ENCODE measurements at regions not wholly inside any gene's neighbourhood (a gene's known extent, or its start where the extent isn't known, plus 50 kb on each side); places are given as distances from the start of the nearest gene placed in this dataset.

DNA sequence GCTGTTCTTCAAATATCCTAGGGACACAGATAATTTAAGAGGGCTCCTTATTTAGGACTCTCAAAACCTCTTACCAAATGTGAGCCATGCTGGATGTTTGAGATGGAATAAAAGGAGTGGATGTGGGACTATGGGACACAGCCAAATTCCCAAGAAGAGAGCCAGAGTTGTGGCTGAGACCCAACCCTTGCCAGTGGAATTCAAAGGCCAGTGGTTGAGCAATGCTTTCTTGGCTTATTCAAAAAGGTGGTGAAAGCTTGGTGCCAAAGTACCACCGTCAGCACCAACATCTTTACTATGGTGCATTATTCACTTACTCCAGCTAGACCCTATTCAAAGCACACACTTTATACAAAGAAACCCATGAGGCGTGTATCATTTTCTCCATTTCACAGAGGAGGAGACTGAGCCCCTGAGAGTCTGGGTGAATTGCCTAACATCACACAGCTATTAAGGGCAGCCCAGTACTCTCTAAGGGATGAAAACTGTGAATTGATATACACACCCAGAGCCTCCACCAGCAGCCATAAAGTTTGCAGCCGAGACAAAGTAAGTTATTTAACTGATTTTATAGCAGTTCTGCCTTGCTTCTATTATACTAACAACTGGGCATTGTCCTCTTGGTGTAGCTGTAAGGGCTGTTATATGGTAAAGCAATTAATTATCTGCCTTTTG, 391.7 kb downstream of the ACTL7B start:
- Histone ChIP-seq H3K9ac (ENCODE audit: low read depth, low read length) (no peak overlapping the region), H3K36me3 (ENCODE audit: insufficient read depth, low read length) (no peaks in the 10 kb centered on the region), H3K9me3 (ENCODE audit: control insufficient read depth, insufficient read depth, low read length) (no peaks in the 10 kb centered on the region), H3K4me1 (ENCODE audit: insufficient read depth, low read length) (no peaks in the 10 kb centered on the region)

DNA sequence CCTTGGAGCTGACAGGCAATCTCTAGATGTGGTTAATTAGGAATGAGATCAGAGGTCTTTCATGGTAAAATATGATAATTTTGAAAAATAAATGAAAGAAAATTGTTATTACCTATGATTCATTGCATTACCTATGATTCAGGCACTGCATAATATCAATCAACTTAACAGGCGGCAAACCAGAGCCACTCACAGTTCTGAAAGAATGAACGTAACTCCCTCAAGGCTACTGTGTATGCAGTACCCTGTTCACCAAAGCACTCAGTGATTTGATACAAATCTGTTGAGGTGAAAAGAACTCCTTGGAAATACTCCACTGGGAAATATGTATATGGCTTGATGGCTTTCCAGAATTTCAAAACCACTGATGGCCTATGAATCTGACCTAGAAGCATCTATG, 398.9 kb downstream of the ACTL7B start:
- Histone ChIP-seq H3K4me1 (ENCODE audit: insufficient read depth, low read length) (no peaks in the 10 kb centered on the region), H3K36me3 (ENCODE audit: insufficient read depth, low read length) (no peaks in the 10 kb centered on the region), H3K9me3 (ENCODE audit: control insufficient read depth, insufficient read depth, low read length) (no peaks in the 10 kb centered on the region), H3K9ac (ENCODE audit: low read depth, low read length) (no peak overlapping the region)

DNA sequence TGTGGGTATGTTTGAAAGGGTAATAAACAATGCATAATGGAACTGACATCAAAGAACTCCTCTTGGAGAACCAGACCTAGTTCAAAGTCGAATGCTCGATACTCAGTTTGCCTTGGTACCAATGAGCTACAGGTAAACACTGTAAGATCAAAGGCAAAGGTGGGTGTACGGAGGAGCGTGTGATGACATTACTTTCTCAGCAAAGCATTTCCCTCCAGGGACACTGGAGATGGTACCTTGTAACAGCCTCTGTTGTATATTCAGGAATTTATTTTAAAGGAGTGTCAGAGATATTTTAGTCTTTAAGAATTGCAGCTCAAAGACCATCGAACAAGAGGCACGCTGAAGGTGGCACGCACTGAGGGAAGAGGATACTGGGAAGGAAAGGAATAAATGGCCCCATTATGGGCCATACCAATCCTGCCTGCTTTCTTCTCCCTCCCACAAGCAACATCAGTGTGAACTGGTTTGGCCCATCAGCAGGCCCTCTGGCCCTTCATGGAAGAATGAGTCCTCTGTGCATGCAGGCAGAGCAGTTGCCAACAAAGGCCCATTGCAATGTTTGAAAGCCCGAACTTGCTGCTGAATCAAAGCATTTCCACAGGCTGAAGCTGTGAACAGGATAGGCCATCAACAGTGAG, 410.2 kb downstream of the ACTL7B start:
- Histone ChIP-seq H3K4me1 (ENCODE audit: insufficient read depth, low read length) (no peaks in the 10 kb centered on the region), H3K9me3 (ENCODE audit: control insufficient read depth, insufficient read depth, low read length) (no peaks in the 10 kb centered on the region), H3K36me3 (ENCODE audit: insufficient read depth, low read length) (no peaks in the 10 kb centered on the region), H3K9ac (ENCODE audit: low read depth, low read length) (no peak overlapping the region)

- Histone ChIP-seq H3K9ac (ENCODE audit: low read depth, low read length) (no peak overlapping the region), H3K36me3 (ENCODE audit: insufficient read depth, low read length) (no peaks in the 10 kb centered on the region), H3K9me3 (ENCODE audit: control insufficient read depth, insufficient read depth, low read length) (no peaks in the 10 kb centered on the region), H3K4me1 (ENCODE audit: insufficient read depth, low read length) (no peaks in the 10 kb centered on the region)
Measured at GRCh38 chr9:108444400-108445358, 411.1 kb downstream of the ACTL7B start.

DNA sequence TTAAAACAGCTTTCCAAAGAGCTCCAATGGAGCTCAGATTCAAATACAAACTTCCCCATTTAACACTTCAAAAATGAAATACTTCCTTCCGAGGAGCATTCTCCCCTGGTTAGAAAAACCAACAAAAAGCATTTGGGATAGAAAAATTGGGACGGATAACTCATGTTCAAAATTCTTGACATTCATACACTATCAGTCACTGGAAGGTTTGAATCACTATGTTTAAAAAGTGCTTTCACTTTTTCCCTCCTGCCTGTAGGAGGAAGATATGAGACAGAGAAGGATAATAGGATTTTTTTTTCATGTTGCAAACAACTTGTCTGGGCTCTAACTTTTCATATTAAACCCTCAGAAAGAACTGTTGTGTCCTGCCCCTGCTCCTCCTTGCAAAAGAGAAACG, 412.0 kb downstream of the ACTL7B start:
- no peak overlapping the region for H3K9ac ChIP-seq (ENCODE audit: low read depth, low read length)
- no peaks in the 10 kb centered on the region for H3K36me3 ChIP-seq (ENCODE audit: insufficient read depth, low read length)
- no peaks in the 10 kb centered on the region for H3K9me3 ChIP-seq (ENCODE audit: control insufficient read depth, insufficient read depth, low read length)
- H3K4me1 ChIP-seq (ENCODE audit: insufficient read depth, low read length) = no peaks in the 10 kb centered on the region

GRCh38 chr9:108443019-108443633, 412.7 kb downstream of the ACTL7B start:
- H3K36me3 ChIP-seq (ENCODE audit: insufficient read depth, low read length) = no peaks in the 10 kb centered on the region
- H3K4me1 ChIP-seq (ENCODE audit: insufficient read depth, low read length) = no peaks in the 10 kb centered on the region
- H3K9ac ChIP-seq (ENCODE audit: low read depth, low read length) = no peak overlapping the region
- H3K9me3 ChIP-seq (ENCODE audit: control insufficient read depth, insufficient read depth, low read length) = no peaks in the 10 kb centered on the region

DNA sequence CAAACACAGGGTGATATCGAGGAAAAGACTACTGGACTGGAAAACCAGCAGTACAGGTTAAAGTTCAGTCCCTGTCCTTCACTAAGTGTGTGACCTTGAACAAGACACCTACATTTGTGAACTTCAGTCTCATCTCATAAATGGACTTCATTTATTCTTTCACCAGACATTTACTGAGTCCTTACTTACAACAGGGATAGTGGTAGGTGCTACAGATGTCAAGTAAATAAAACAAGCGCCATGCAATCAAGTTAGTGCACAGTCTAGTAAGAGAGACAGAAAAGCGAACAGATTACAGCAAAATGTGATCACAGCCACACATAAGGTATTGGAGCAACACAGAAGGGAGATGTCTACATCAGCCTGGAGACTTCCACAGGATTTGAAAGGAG, 413.2 kb downstream of the ACTL7B start:
- no peaks in the 10 kb centered on the region for H3K9me3 ChIP-seq (ENCODE audit: control insufficient read depth, insufficient read depth, low read length)
- H3K4me1 ChIP-seq (ENCODE audit: insufficient read depth, low read length) = no peaks in the 10 kb centered on the region
- no peak overlapping the region for H3K9ac ChIP-seq (ENCODE audit: low read depth, low read length)
- H3K36me3 ChIP-seq (ENCODE audit: insufficient read depth, low read length) = no peaks in the 10 kb centered on the region

GRCh38 chr9:108441726-108442125, 414.1 kb downstream of the ACTL7B start:
- Histone ChIP-seq H3K4me1 (ENCODE audit: insufficient read depth, low read length) (no peaks in the 10 kb centered on the region), H3K9me3 (ENCODE audit: control insufficient read depth, insufficient read depth, low read length) (no peaks in the 10 kb centered on the region), H3K9ac (ENCODE audit: low read depth, low read length) (no peak overlapping the region), H3K36me3 (ENCODE audit: insufficient read depth, low read length) (no peaks in the 10 kb centered on the region)

DNA sequence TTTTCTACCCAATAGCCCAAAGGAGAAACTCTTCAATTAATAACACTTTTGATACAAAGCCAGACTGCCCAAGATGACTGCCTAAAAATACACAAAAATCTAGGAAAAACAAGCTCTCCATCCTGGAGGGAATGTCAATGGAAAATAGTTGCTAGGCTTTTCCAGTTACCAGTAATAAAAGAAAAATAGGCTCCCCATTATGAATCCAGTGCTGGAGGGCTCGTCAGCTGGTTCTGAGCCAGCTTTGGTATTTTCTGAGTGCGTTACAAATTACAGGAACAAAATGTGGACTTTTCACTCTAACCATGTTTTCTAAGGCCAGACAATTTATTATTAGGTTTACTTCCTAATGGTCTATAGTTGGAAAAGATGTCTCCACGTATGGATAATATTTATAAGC, 414.5 kb downstream of the ACTL7B start:
- Histone ChIP-seq H3K9ac (ENCODE audit: low read depth, low read length) (no peak overlapping the region), H3K36me3 (ENCODE audit: insufficient read depth, low read length) (no peaks in the 10 kb centered on the region), H3K4me1 (ENCODE audit: insufficient read depth, low read length) (no peaks in the 10 kb centered on the region), H3K9me3 (ENCODE audit: control insufficient read depth, insufficient read depth, low read length) (no peaks in the 10 kb centered on the region)

GRCh38 chr9:108439947-108440346, 415.8 kb downstream of the ACTL7B start:
- Histone ChIP-seq H3K9ac (ENCODE audit: low read depth, low read length) (no peak overlapping the region), H3K4me1 (ENCODE audit: insufficient read depth, low read length) (no peaks in the 10 kb centered on the region), H3K36me3 (ENCODE audit: insufficient read depth, low read length) (no peaks in the 10 kb centered on the region), H3K9me3 (ENCODE audit: control insufficient read depth, insufficient read depth, low read length) (no peaks in the 10 kb centered on the region)

DNA sequence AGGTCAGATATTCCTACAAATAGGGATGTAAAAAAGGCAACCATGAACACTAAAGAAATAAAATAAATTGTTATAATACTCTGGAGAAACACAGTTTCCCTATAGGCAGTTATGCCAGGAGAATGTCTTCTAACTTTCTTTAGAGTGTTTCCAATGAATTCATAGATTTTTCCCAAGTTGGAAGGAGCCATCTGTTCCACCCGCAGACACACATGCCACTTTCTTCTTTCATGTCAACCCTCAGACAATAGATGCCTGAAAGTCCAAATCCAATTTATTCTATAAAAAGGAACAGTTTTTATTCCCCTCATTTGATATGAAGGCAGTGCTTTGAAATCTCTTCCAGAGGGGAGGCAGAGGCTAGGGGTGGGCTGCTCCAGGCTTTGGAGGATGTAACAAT, 418.1 kb downstream of the ACTL7B start:
- Histone ChIP-seq H3K9ac (ENCODE audit: low read depth, low read length) (no peak overlapping the region), H3K36me3 (ENCODE audit: insufficient read depth, low read length) (no peaks in the 10 kb centered on the region), H3K9me3 (ENCODE audit: control insufficient read depth, insufficient read depth, low read length) (no peaks in the 10 kb centered on the region), H3K4me1 (ENCODE audit: insufficient read depth, low read length) (no peaks in the 10 kb centered on the region)

DNA sequence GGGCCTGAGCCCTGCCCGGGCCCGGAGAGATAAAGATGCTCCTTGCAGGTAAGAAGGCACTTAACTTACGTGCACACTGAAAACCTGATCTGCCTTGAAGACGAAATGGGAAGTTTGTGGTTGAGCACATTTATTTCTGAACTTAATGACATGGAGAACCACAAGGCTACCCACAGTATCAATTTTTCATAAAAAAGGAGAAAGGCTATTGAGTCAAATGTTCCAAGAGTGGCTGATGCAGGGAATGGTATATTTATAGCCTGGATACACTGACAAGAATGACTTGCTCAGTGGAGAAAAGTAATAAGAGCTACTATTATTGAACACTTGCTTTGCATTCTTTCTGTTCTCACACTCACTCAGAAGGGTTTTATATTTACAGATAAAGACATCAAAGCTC, 419.3 kb downstream of the ACTL7B start:
- Histone ChIP-seq H3K36me3 (ENCODE audit: insufficient read depth, low read length) (no peaks in the 10 kb centered on the region), H3K4me1 (ENCODE audit: insufficient read depth, low read length) (no peaks in the 10 kb centered on the region), H3K9me3 (ENCODE audit: control insufficient read depth, insufficient read depth, low read length) (no peaks in the 10 kb centered on the region), H3K9ac (ENCODE audit: low read depth, low read length) (no peak overlapping the region)

GRCh38 chr9:108434502-108434901, 421.3 kb downstream of the ACTL7B start:
- H3K9ac ChIP-seq (ENCODE audit: low read depth, low read length) = no peak overlapping the region
- no peaks in the 10 kb centered on the region for H3K36me3 ChIP-seq (ENCODE audit: insufficient read depth, low read length)
- no peaks in the 10 kb centered on the region for H3K4me1 ChIP-seq (ENCODE audit: insufficient read depth, low read length)
- H3K9me3 ChIP-seq (ENCODE audit: control insufficient read depth, insufficient read depth, low read length) = 0 out of 2 replicates have a peak, but pooled peaks cover 3% of the 10 kb centered on the region

- H3K36me3 ChIP-seq (ENCODE audit: insufficient read depth, low read length) = no peaks in the 10 kb centered on the region
- H3K4me1 ChIP-seq (ENCODE audit: insufficient read depth, low read length) = no peaks in the 10 kb centered on the region
- 0 out of 2 replicates have a peak, but pooled peaks cover 3% of the 10 kb centered on the region for H3K9me3 ChIP-seq (ENCODE audit: control insufficient read depth, insufficient read depth, low read length)
- H3K9ac ChIP-seq (ENCODE audit: low read depth, low read length) = no peak overlapping the region
Measured at GRCh38 chr9:108434036-108434435, 421.8 kb downstream of the ACTL7B start.

Data from ES-I3 (cell line).